ENCODE measurements at regions not wholly inside any gene's neighbourhood (a gene's known extent, or its start where the extent isn't known, plus 50 kb on each side); places are given as distances from the start of the nearest gene placed in this dataset.

- H3K4me3 ChIP-seq (ENCODE audit: control insufficient read depth in 1 of 7, extremely low read depth in 1 of 7, insufficient read depth in 4 of 7, low read depth in 2 of 7, low read length in 6 of 7): no peak overlapping the region
- H3K9me3 ChIP-seq (ENCODE audit: control extremely low read depth in 1 of 5, control insufficient read depth in 4 of 5, insufficient read depth in 2 of 5, low read depth in 1 of 5, low read length in 4 of 5): peaks cover 0 to 2% (median 0%) of the 10 kb centered on the region in 5 experiments
- H3K27ac ChIP-seq (ENCODE audit: insufficient read depth in 1 of 2, low read depth in 1 of 2, low read length in 2 of 2, poor library complexity in 1 of 2, severe bottlenecking in 2 of 2): no peak overlapping the region
- no peaks in the 10 kb centered on the region for H3K4me1 ChIP-seq (ENCODE audit: control extremely low read depth in 1 of 4, control insufficient read depth in 4 of 4, insufficient read depth in 4 of 4, low read length in 3 of 4)
- H3K36me3 ChIP-seq (ENCODE audit: control insufficient read depth in 4 of 4, insufficient read depth in 4 of 4, low read length in 3 of 4): no peaks in the 10 kb centered on the region
- no peak for DNase-seq
- POLR2A ChIA-PET: no interaction called here
- no peaks in the 10 kb centered on the region for H3K27me3 ChIP-seq (replicated peaks in 2 of 5; ENCODE audit: control insufficient read depth in 4 of 5, insufficient read depth in 5 of 5, low read length in 4 of 5)
- WGBS (ENCODE audit: insufficient coverage): no CpG with 5 or more reads among the region's 3 CpGs
- CTCF ChIA-PET: no interaction called here
Observed at GRCh38 chr11:22078063-22078462, 114.8 kb upstream of the ANO5 start.

GRCh38 chr11:22079133-22079872 is 113.6 kb upstream of the ANO5 start:
- Histone ChIP-seq H3K9me3 (ENCODE audit: control extremely low read depth in 1 of 5, control insufficient read depth in 4 of 5, insufficient read depth in 2 of 5, low read depth in 1 of 5, low read length in 4 of 5) (peaks cover 0 to 2% (median 0%) of the 10 kb centered on the region in 5 experiments), H3K36me3 (ENCODE audit: control insufficient read depth in 4 of 4, insufficient read depth in 4 of 4, low read length in 3 of 4) (no peaks in the 10 kb centered on the region), H3K4me1 (ENCODE audit: control extremely low read depth in 1 of 4, control insufficient read depth in 4 of 4, insufficient read depth in 4 of 4, low read length in 3 of 4) (no peaks in the 10 kb centered on the region), H3K27me3 (replicated peaks in 2 of 5; ENCODE audit: control insufficient read depth in 4 of 5, insufficient read depth in 5 of 5, low read length in 4 of 5) (no peaks in the 10 kb centered on the region), H3K4me3 (ENCODE audit: control insufficient read depth in 1 of 7, extremely low read depth in 1 of 7, insufficient read depth in 4 of 7, low read depth in 2 of 7, low read length in 6 of 7) (no peak overlapping the region), H3K27ac (ENCODE audit: insufficient read depth in 1 of 2, low read depth in 1 of 2, low read length in 2 of 2, poor library complexity in 1 of 2, severe bottlenecking in 2 of 2) (no peak overlapping the region)
- ChIA-PET CTCF (interaction anchor here (1.8 kb wide), 1 partner anchor 12 kb away, joined by 4 read pairs; no protein-coding TSS in a partner anchor), POLR2A (interaction anchor here (0.5 kb wide), 1 partner anchor 334 kb away, joined by 3 read pairs; no protein-coding TSS in a partner anchor)
- 100% methylated on average over 1 of the region's 1 CpG for whole genome bisulfite sequencing (ENCODE audit: insufficient coverage)
- no peak for DNase-seq

- POLR2A ChIA-PET: no interaction called here
- Histone ChIP-seq H3K9me3 (ENCODE audit: control extremely low read depth in 1 of 5, control insufficient read depth in 4 of 5, insufficient read depth in 2 of 5, low read depth in 1 of 5, low read length in 4 of 5) (peaks cover 0 to 2% (median 0%) of the 10 kb centered on the region in 5 experiments), H3K4me1 (ENCODE audit: control extremely low read depth in 1 of 4, control insufficient read depth in 4 of 4, insufficient read depth in 4 of 4, low read length in 3 of 4) (no peaks in the 10 kb centered on the region), H3K27me3 (replicated peaks in 2 of 5; ENCODE audit: control insufficient read depth in 4 of 5, insufficient read depth in 5 of 5, low read length in 4 of 5) (no peaks in the 10 kb centered on the region), H3K36me3 (ENCODE audit: control insufficient read depth in 4 of 4, insufficient read depth in 4 of 4, low read length in 3 of 4) (no peaks in the 10 kb centered on the region), H3K4me3 (ENCODE audit: control insufficient read depth in 1 of 7, extremely low read depth in 1 of 7, insufficient read depth in 4 of 7, low read depth in 2 of 7, low read length in 6 of 7) (no peak overlapping the region), H3K27ac (ENCODE audit: insufficient read depth in 1 of 2, low read depth in 1 of 2, low read length in 2 of 2, poor library complexity in 1 of 2, severe bottlenecking in 2 of 2) (no peak overlapping the region)
- no peak for DNase-seq
- CTCF ChIA-PET: no interaction called here
Observed at GRCh38 chr11:22082178-22082577, 110.7 kb upstream of the ANO5 start.

DNA sequence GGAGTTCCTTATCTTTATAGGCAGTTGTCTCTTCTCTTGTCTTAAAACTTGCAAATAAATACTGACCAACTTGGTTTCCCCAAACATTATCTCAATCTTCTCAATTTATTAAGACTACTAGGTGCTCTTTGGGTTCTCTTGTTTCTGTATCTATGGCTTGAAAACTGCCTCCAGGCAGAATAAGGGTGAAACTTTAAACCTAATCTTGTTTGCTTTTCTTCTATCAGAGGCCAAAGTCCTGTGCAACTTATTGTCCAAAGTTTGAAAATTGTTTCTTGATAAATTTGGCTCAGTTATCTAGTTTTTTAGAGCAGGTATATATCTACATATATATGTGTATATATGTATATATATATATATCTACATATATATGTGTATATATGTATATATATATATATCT is 110.1 kb upstream of the ANO5 start:
- H3K4me1 ChIP-seq (ENCODE audit: control extremely low read depth in 1 of 4, control insufficient read depth in 4 of 4, insufficient read depth in 4 of 4, low read length in 3 of 4): no peaks in the 10 kb centered on the region
- no peak for DNase-seq
- no peaks in the 10 kb centered on the region for H3K36me3 ChIP-seq (ENCODE audit: control insufficient read depth in 4 of 4, insufficient read depth in 4 of 4, low read length in 3 of 4)
- H3K27me3 ChIP-seq (replicated peaks in 2 of 5; ENCODE audit: control insufficient read depth in 4 of 5, insufficient read depth in 5 of 5, low read length in 4 of 5): no peaks in the 10 kb centered on the region
- POLR2A ChIA-PET: no interaction called here
- no peak overlapping the region for H3K27ac ChIP-seq (ENCODE audit: insufficient read depth in 1 of 2, low read depth in 1 of 2, low read length in 2 of 2, poor library complexity in 1 of 2, severe bottlenecking in 2 of 2)
- peaks cover 0 to 2% (median 0%) of the 10 kb centered on the region in 5 experiments for H3K9me3 ChIP-seq (ENCODE audit: control extremely low read depth in 1 of 5, control insufficient read depth in 4 of 5, insufficient read depth in 2 of 5, low read depth in 1 of 5, low read length in 4 of 5)
- CTCF ChIA-PET: no interaction called here
- H3K4me3 ChIP-seq (ENCODE audit: control insufficient read depth in 1 of 7, extremely low read depth in 1 of 7, insufficient read depth in 4 of 7, low read depth in 2 of 7, low read length in 6 of 7): no peak overlapping the region

DNA sequence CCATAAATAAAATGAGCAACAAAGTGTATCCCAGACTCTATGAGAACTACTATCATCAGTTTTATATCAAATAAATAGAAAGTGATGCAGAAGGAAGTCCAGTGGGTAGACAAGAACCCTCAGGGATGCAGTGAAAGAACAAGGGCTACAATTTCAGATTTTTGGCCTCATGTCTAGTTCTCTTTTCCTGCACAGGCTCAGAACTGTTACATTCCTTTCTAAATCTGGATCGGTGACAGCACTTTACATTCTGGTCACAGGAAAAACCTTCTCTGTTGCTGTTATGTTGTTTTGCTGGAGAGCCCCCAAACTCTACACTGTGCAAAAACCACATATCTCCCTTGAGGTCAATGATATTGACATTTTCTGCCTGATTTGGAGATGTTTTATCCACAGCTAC is 108.8 kb upstream of the ANO5 start:
- ChIA-PET POLR2A (no interaction called here), CTCF (no interaction called here)
- Histone ChIP-seq H3K36me3 (ENCODE audit: control insufficient read depth in 4 of 4, insufficient read depth in 4 of 4, low read length in 3 of 4) (no peaks in the 10 kb centered on the region), H3K4me3 (ENCODE audit: control insufficient read depth in 1 of 7, extremely low read depth in 1 of 7, insufficient read depth in 4 of 7, low read depth in 2 of 7, low read length in 6 of 7) (no peak overlapping the region), H3K27ac (ENCODE audit: insufficient read depth in 1 of 2, low read depth in 1 of 2, low read length in 2 of 2, poor library complexity in 1 of 2, severe bottlenecking in 2 of 2) (no peak overlapping the region), H3K9me3 (ENCODE audit: control extremely low read depth in 1 of 5, control insufficient read depth in 4 of 5, insufficient read depth in 2 of 5, low read depth in 1 of 5, low read length in 4 of 5) (peaks cover 0 to 2% (median 0%) of the 10 kb centered on the region in 5 experiments), H3K27me3 (replicated peaks in 2 of 5; ENCODE audit: control insufficient read depth in 4 of 5, insufficient read depth in 5 of 5, low read length in 4 of 5) (peaks cover 0 to 1% (median 0%) of the 10 kb centered on the region in 5 experiments), H3K4me1 (ENCODE audit: control extremely low read depth in 1 of 4, control insufficient read depth in 4 of 4, insufficient read depth in 4 of 4, low read length in 3 of 4) (no peaks in the 10 kb centered on the region)
- WGBS (ENCODE audit: insufficient coverage): 100% methylated on average over 1 of the region's 1 CpG
- DNase-seq: no peak

DNA sequence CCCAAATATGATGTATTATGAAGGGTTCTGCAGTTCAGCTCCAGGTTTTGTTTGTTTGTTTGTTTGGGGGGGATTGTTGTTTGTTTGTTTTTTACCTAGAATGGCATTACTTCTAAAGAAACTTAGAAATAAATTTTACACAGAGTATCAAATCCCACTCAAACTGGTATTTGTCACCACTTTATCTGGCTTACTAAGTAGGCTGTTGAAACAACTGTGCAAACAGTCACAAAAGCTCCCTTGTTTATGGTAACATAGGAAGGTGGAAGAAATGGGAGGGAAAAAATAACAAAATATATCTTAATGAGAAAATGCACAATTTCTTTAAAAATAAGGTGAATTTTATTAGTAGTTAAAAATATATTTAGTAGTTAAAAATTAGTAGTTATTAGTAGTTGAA is 108.3 kb upstream of the ANO5 start:
- no peak overlapping the region for H3K4me3 ChIP-seq (ENCODE audit: control insufficient read depth in 1 of 7, extremely low read depth in 1 of 7, insufficient read depth in 4 of 7, low read depth in 2 of 7, low read length in 6 of 7)
- ChIA-PET CTCF (no interaction called here), POLR2A (no interaction called here)
- no peak for DNase-seq
- H3K4me1 ChIP-seq (ENCODE audit: control extremely low read depth in 1 of 4, control insufficient read depth in 4 of 4, insufficient read depth in 4 of 4, low read length in 3 of 4): no peaks in the 10 kb centered on the region
- H3K36me3 ChIP-seq (ENCODE audit: control insufficient read depth in 4 of 4, insufficient read depth in 4 of 4, low read length in 3 of 4): no peaks in the 10 kb centered on the region
- peaks cover 0 to 2% (median 0%) of the 10 kb centered on the region in 5 experiments for H3K9me3 ChIP-seq (ENCODE audit: control extremely low read depth in 1 of 5, control insufficient read depth in 4 of 5, insufficient read depth in 2 of 5, low read depth in 1 of 5, low read length in 4 of 5)
- no peak overlapping the region for H3K27ac ChIP-seq (ENCODE audit: insufficient read depth in 1 of 2, low read depth in 1 of 2, low read length in 2 of 2, poor library complexity in 1 of 2, severe bottlenecking in 2 of 2)
- peaks cover 0 to 1% (median 0%) of the 10 kb centered on the region in 5 experiments for H3K27me3 ChIP-seq (replicated peaks in 2 of 5; ENCODE audit: control insufficient read depth in 4 of 5, insufficient read depth in 5 of 5, low read length in 4 of 5)

- CTCF ChIA-PET: no interaction called here
- no peak for DNase-seq
- no peaks in the 10 kb centered on the region for H3K9me3 ChIP-seq (ENCODE audit: control extremely low read depth in 1 of 5, control insufficient read depth in 4 of 5, insufficient read depth in 2 of 5, low read depth in 1 of 5, low read length in 4 of 5)
- H3K4me3 ChIP-seq (ENCODE audit: control insufficient read depth in 1 of 7, extremely low read depth in 1 of 7, insufficient read depth in 4 of 7, low read depth in 2 of 7, low read length in 6 of 7): no peak overlapping the region
- H3K36me3 ChIP-seq (ENCODE audit: control insufficient read depth in 4 of 4, insufficient read depth in 4 of 4, low read length in 3 of 4): no peaks in the 10 kb centered on the region
- no peak overlapping the region for H3K27ac ChIP-seq (ENCODE audit: insufficient read depth in 1 of 2, low read depth in 1 of 2, low read length in 2 of 2, poor library complexity in 1 of 2, severe bottlenecking in 2 of 2)
- POLR2A ChIA-PET: no interaction called here
- peaks cover 0 to 1% (median 0%) of the 10 kb centered on the region in 5 experiments for H3K27me3 ChIP-seq (replicated peaks in 2 of 5; ENCODE audit: control insufficient read depth in 4 of 5, insufficient read depth in 5 of 5, low read length in 4 of 5)
- no CpG with 5 or more reads among the region's 2 CpGs for WGBS (ENCODE audit: insufficient coverage)
- H3K4me1 ChIP-seq (ENCODE audit: control extremely low read depth in 1 of 4, control insufficient read depth in 4 of 4, insufficient read depth in 4 of 4, low read length in 3 of 4): no peaks in the 10 kb centered on the region
Observed at GRCh38 chr11:22089609-22090008, 103.3 kb upstream of the ANO5 start.

Measured in common myeloid progenitor, CD34-positive (primary cell).